ENCODE measurements at regions not wholly inside any gene's neighbourhood (a gene's known extent, or its start where the extent isn't known, plus 50 kb on each side); places are given as distances from the start of the nearest gene placed in this dataset.

- no peak for TF ChIP-seq CTCF (IDR thresholded peaks at IDR 0.05)
- TF ChIP-seq POLR2A (IDR thresholded peaks at IDR 0.05): no peak
Observed at GRCh38 chr5:167798448-167798847, 493.0 kb upstream of the WWC1 start.

Measured in thyroid gland (tissue), 4 donors.